Ureter (tissue), 1 donor: ENCODE measurements at regions not wholly inside any gene's neighbourhood (a gene's known extent, or its start where the extent isn't known, plus 50 kb on each side); places are given as distances from the start of the nearest gene placed in this dataset.
"Not testable (repeated sequence)": the region's sequence is repeated elsewhere in the genome, so short reads cannot be mapped to it uniquely, and the experiment has no call there.

ENCODE experiments used
- DNase-seq: peaks from one replicate; pipeline ENCODE4 v3.0.0-alpha.2; 2020; ENCODE audit warnings: low spot score
- donor health status: DM: yes; HTN: yes; CAD: no.

DNA sequence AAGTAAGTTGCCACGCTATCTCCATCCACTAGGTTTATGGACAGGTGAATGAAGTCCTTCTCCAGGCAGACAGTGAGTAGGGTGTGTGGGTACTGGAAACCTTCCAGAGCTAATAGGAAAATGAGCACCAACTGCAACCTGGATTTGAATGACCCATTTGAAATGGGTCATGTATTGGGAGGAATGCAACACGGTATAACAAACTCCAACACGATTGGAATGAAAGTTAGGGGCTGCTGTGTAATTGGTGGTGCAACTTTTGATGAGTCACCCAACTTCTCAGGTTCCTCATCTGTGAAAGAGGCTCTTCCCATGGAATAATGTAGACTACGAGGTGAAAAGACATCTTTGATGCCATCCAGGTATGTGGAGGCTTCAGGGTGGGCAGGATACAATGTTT lies 241.4 kb upstream of the PODXL start:
- no peak for DNase-seq

DNA sequence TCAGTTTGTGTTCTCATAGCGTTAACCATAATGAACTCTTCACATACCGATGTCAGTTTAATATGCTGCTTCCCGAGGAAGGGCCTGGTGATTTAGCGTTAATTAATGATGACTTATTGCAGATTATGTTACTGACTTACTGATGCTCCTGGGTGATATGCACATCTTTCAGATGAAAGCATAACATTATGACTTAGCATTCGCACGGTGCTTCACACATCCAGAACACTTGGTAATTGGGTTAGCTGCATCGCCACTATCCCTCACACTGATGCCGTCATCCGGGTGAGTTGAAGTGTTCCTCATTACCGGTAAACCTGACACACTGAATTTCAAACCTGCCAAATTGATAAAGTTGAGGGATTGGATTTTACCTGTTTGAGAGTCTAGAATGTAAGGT lies 239.0 kb upstream of the PODXL start:
- DNase-seq: no peak

DNA sequence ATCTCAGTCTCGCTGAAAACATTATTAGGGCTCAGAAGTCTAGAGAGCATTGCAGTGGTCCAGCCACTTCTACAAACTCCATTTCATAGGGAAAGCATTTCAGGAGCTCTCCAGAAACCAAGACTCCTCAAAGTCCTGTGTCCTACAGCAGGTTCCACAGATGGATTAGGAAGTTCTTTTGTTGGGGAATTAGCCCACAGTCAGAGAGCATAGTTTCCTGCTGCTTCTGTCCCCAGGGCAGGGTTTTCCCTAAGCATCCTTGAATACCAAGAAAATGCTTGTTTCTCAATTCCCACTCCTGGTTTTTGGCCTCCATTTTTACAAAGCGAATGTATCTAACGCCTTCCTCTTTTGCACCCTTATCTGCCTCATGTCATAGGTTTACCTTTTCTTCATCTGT lies 235.9 kb upstream of the PODXL start:
- no peak for DNase-seq

DNA sequence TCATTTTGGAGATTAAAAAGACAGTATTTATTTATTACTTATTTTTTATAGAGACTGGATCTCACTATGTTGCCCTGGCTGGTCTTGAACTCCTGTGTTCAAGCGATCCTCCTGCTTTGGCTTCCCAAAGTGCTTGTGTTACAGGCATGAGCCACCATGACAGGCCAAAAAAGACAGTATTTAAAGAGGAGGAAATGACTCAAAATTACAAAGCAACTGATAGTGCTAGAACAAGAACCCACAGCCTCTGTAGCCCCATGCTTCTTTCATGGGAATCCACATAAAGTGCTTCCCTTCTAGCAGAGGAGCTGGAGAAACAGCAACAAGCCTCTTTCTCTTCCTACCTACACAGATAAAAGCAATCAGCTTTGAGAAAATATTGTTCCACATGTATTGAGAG lies 230.7 kb upstream of the PODXL start:
- DNase-seq: no peak

DNA sequence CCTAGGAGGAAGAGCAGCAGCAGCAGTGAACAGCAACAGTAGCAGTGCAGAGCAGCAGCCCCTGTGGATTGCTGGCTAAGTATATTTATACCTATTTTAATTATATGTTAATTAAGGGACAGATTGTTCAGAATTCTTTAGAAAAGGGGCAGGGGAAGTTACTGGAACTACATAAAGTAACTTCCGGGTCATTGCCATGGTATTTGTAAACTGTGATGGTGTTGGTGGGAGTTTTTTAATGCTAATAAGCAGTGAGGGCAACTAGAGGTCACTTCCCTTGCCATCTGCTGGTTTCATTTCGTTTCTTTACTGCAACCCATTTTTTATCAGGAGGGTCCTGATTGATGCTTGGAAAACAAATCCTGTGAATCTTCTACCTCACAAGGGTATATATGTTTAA lies 229.8 kb upstream of the PODXL start:
- no peak for DNase-seq

DNA sequence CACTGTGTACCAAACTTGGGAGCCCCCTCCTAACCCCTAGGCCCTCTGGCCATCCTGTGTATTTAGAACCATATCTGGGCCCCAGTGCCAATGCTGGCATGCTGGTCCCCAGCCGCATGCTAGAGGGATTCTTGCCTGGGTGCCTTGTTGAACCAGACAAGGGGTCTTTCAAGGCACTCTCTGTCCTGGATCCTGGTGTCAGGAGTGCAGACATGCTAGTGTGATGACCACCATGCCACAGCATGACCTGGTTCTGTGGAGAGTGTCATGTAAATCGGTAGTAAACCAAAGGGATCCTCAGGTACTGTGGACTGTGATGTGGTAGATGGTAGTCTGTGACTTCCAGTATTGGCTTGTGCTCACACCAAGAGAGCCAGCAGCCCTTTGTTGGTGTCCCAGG lies 222.2 kb upstream of the PODXL start:
- no peak for DNase-seq

DNA sequence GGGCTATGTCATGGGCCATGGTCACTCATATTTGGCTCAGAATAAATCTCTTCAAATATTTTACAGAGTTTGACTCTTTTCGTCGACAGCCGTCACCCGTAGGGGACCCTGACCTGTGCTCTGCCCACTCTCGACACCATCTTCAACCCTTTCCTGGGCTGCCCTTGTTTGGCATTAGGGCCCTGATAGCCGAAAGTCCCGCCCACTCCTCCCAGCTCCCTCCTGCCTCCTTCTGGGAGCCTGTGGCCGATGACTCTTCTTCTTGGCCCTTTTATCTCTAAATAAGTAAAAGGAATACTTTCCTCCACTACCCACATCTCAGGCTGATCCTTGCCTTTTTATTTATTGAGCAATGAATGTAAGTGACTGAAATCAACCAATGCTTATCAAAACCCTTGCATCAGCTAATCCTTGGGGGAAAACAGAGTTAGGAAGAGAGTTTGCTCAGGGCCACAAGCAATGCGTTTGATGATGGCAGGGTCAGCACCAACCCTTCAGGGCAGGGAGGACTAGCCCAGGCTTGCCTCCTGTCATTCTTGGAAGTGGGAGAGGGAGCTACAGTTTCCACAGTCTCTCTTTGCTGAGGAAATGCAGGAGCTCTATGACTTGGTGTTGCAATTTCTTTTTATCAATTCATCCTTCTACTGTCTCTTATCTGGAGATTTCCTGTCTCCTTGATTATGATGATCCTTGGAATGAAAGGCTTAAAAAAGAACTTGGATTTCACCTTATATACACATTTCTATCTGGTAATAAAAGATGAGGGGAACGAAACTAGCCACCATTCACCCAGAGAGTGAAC lies 218.2 kb upstream of the PODXL start:
- no peak for DNase-seq

DNA sequence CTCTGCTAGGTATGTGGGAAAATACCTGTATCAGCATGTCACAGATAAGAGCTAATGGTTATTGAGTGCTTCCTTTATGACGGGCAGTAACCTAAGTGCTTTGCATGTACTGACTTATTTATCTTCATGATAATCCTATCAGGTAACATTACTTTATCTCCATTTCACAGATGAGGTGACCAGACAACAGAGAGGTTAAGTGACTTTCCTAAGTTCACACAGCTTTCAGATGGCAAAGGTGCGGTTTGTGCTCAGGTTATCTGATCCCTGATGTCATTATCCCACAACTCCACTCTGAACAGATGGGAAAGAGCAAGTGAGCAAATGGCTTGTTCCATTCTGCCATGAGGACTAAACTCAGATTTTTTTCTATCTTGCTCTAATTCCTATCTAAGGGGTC lies 217.0 kb upstream of the PODXL start:
- DNase-seq: no peak

DNA sequence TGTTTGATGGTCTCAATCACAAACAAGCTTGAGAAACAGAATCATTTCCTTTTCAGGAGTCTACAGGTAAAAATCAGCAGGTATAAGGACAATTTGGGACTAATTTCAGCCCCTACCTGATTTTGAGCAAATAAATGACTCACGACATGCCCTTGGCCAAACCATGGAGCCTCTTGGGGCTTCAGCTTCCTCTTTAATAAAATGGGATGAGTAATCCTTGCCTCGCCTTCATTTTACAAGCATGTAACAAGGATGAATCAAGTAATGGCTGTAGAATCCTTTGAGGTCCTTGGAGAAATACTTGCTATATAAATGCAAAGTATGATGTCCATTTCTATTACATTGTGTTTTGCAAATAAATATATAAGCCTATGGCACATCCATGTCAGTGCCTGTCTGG lies 212.8 kb upstream of the PODXL start:
- no peak for DNase-seq

DNA sequence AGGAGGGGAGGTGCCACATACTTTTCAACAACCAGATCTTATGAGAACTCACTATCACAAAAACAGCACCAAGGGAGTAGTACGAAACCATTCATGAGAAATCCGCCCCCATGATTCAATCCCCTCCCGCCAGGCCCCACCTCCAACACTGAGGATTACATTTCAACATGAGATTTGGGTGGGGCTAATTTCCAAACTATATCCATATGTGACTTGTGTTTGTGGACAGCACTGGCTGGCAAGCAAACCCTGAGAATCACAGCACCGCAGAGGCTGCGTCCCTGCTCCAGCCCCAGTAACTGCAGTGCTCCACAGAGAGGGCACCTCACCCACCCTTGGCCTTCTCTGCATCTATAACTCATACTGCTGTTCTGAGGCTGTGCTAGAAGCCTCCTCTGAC lies 211.2 kb upstream of the PODXL start:
- DNase-seq: no peak

DNA sequence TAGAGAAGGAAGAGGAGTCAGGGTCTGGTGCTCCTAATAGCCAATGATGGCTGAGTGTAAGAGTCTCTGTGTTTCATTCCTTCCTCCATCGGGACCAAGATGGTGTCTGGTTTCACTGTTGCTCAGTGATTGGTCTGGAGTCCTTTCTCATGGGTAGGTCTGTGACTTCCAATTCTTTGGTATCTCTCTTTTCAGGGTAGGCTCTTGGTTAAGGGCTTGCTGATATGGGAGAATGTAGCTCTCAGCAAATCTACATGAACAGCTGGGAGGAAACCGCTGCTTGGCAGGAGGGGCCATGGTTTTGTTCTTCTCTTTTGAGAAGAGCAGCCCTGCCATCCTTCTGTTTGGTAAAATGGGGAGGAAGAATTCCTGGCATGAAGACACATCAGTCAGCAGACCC lies 209.1 kb upstream of the PODXL start:
- no peak for DNase-seq

DNA sequence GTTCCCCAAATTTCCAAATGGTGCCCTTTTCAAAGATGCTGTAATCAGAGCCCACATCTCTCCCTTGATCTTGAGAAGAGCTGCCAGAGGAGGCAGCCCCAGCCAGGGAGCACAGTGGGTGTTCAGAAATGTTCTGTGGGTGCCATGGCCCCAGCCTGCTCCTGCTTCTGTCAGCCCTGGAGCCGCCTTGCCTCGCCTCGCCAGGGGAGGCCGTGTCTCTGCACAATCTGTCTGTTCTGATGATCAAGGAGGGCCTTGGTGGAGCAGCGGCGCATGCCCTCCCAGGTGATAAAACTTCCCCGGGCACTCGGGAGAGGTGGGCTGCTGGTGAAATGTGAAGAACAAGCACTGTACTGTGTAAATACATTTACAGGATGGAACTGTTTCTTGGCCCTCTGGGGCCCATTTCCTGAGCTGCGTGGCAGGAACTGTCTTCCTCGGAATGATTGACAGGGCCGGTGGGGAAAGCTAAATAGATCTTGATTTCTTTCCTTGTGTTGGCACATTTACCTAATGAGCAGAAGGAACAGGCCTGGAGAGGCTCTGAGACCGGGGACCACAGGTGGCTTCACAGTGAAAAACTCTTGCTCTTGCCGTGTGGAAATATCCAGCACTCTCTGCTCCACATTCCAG lies 207.8 kb upstream of the PODXL start:
- no peak for DNase-seq

DNA sequence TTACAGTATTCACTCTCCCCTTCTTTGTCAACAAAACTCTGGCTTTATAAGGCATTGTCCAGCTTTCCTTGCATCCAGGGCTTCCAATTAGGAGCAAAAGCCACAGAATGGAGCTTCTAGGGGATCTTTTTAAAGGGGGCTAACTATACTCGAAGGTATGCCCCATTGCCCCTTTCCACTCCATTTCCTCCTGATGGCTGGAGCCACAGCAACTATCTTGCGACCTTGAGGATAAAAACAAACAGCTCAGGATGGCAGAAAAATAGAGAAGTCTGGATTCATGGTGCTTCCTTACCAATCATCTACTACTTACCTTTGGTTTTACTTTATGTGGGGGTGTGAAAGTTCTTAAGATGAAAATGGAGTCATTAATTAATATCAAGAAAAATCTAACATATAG lies 206.3 kb upstream of the PODXL start:
- no peak for DNase-seq

DNA sequence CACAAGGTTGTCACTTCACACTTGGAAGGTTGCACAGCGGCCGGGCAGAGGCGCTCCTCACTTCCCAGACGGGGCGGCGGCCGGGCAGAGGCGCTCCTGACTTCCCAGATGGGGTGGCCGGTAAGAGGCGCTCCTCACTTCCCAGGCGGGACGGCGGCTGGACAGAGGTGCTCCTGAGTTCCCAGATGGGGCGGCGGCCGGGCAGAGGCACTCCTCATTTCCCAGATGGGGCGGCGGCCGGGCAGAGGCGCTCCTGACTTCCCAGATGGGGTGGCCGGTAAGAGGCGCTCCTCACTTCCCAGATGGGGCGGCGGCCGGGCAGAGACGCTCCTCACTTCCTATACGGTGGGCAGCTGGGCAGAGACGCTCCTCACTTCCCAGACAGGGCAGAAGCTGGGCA lies 199.4 kb upstream of the PODXL start:
- DNase-seq: not testable (repeated sequence)

DNA sequence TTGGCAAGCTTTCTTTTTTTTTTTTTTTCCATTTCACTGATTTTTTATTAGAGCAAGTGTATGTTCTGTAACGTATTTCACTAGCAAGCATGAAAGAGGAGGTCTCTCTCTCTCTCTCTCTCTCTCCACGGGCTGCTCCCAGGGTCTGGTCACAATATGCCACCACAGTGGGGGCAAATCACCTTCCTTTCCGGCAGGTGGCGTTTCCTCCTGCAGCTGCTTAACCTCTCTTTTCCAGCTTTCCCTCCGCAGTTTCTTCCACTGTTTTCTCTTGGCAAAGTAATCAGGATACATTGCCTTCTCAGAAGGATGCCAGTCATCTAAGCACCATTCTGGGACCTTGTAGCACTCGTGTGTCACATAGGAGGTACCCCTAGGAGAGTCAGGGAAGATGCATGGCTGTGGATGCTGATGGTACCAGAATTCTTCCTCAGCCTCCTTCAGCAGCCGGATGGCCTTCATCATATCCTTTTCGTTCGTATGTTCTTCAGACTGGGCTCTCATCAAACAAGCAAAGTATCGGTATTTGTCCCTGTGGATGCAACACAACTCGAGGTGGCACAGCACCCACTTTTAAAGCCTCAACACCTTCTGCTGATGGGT lies 197.3 kb upstream of the PODXL start:
- DNase-seq: no peak

DNA sequence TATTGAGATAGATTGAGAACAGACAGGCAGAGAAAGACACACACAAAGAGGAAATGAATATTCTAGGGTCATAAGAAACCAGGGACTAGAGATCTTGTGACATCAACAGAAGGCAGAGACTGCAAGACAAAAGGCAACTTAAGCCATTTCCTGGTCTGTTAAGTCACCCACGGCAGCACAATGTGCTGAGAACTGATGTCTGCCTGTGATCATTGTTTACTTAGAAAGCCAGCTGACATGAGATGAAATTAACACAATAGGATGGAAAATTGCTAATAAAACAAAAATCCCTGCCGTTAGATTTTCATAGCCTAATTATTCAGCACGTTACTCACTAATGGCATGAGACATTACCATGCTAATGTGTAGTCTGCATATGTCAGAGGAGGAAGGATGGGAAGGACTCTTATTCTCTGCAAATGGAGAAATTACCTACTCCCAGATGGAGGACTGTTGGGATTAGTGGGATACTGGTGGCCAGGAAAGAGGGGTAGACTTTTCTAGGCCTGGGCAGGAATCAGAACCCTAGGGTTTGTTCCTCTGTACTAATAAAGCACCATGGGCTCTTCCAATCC lies 191.3 kb upstream of the PODXL start:
- no peak for DNase-seq

DNA sequence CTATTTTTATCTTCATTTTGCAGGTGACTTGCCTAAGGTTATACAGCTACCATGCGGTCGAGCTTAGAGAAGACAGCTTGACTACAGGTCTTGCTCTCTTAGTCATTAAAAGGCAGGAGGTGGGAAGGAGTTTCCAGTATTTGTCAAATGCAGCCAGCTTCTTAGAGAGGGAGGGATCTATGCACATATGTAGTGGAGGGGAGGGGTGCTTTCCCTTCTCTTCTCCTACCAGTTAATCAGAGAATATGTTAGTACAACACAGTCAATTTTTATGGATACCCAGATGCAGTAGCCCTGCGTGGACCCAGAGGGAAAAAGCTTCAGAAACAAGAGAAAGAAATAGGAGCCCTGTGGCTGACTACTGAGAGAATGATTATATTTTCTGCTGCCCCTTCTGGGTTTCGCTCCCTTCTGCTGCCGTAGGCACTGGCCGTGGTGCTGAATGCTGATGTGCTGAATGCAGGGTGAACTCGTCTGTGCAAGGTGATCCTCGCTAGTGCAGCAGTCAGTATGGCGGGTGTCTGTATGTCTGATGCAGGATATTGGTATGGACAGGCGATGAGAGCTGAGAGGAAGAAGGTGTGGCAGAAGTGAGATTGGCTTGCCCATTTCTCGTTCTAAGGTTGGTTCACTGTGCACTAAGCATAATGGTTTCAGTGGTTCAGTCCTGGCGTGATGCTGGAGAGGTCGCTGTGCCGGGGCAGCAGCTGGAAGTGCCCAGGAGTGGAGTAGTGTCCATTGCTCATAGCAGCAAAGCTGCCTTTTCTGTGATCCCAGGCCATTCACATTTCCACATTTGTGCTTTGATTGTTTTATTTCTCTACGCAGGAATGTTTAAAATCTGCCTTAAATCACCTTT lies 189.2 kb upstream of the PODXL start:
- DNase-seq: no peak

DNA sequence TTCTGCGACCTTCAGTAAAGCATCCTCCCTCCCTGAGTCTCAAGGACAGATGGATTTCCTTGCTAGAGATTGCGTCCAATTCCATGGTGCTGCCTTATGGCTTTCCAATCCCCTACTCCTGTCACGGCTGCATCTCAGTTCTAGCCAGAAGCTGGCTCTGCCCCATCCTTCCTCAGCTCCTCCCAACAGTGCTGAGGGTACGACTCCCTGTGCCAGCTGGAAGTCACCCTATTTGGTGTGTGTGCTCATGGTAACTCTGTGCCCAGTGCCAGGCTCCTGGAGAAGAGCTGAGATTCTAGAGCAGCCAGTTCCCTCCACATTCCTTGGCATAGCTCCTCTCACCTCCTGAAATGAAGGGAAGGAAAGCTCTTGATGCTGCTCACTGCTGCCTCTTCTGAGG lies 185.0 kb upstream of the PODXL start:
- no peak for DNase-seq

DNA sequence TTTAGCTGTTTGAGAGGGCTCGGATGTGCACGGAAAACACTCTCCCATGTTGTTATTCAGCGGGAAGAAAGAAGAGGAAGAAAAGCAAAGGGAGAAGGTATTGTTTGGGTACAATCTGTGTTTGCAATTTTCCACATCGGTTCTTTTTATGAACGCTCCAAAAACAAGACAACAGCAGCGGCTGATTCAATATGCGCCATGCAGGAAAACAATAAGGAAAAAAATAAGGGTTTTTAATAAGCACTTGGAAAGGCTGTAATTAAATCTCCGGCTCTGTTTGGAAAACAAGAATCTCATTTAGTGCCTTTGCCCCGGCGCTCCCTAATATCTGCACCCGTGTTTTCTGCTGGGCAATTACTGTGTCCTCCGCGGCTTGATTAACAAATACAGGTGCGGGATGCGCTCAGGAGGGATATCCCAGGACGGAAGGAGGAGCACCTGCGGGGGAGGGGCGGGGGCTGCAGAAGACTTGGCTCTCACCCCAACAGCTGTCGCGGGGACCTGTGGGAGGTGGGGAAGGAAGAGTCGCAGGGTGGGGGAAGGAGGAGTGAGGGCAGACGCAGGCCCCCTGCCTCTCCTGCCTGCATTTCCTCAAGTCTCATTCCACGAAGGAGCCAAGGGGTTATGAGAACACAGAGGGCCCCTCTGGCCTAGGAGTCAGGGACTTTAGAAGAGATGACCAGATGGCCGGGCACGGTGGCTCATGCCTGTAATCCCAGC lies 181.5 kb upstream of the PODXL start:
- no peak for DNase-seq

DNA sequence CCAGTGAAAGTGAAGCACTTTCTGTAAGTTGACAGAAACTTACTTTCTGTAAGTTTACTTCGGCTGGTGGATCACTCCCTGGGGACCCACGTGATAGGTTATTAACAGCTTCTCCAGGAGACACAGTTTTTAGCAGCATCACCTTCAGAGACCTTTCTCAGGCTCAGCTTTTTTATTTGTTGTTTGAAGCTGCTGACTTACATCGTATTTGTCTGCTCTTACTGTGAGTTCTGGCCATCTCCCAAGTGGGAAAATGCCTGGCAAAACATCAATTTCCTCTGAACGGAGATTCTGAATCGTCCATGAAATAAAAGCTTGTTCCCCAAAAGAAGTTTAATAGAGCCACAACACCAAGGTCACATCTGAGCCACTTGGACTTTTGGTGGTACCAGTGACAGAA lies 178.7 kb upstream of the PODXL start:
- DNase-seq: no peak

DNA sequence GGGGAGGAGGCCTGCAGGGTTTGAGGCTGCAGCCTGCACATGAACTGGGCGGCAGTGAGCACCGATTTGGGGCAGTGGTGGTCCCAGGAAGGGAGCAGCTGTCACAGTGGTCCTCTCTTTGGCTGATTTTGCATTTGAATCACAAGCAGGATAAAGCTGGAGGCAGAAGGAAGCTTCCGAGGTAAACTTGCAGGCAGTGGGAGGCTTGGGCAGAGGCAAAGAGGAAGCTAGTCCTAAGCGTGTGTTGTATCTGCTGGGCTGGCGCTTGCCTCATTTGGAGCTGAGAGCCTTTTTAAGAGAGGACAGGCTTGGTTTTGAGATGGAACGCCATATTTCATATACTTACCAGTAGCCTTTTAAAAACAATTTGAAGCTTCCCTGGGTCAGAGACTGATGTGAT lies 177.2 kb upstream of the PODXL start:
- DNase-seq: no peak
